Adipocyte (in vitro differentiated cells): ENCODE measurements at regions not wholly inside any gene's neighbourhood (a gene's known extent, or its start where the extent isn't known, plus 50 kb on each side); places are given as distances from the start of the nearest gene placed in this dataset.

Experiments
- DNase-seq: peaks from one replicate; pipeline ENCODE4 v3.0.0-alpha.2; 2015; ENCODE audit warnings: low read depth
- H3K27me3 ChIP-seq: replicated peaks from 2 replicates; pipeline ENCODE4 v1.7.0; 2013; ENCODE audit warnings: mild to moderate bottlenecking, low read length, moderate library complexity; ENCODE audit not compliant: control insufficient read depth, insufficient read depth
- H3K36me3 ChIP-seq: 2 replicates; pipeline ENCODE4 v1.7.0; 2013; ENCODE audit warnings: low read length, mild to moderate bottlenecking, moderate library complexity; ENCODE audit not compliant: control insufficient read depth, insufficient read depth, severe bottlenecking
- H3K4me1 ChIP-seq: 2 replicates; pipeline ENCODE4 v1.7.0; 2013; ENCODE audit warnings: mild to moderate bottlenecking, low read length, moderate library complexity; ENCODE audit not compliant: control insufficient read depth, insufficient read depth
- H3K4me3 ChIP-seq: 2 replicates; pipeline ENCODE4 v1.7.0; 2013; ENCODE audit warnings: mild to moderate bottlenecking, low read length, moderate library complexity
- H3K9ac ChIP-seq: 2 replicates; pipeline ENCODE4 v1.7.0; 2013; ENCODE audit warnings: mild to moderate bottlenecking, low read length, moderate library complexity
- H3K9me3 ChIP-seq: 2 replicates; pipeline ENCODE4 v1.7.0; 2013; ENCODE audit warnings: mild to moderate bottlenecking, low read length, moderate library complexity; ENCODE audit not compliant: control insufficient read depth

GRCh38 chr10:128499956-128500355 is 373.7 kb upstream of the MKI67 start:
- DNase-seq: no peak
- Histone ChIP-seq H3K4me3 (no peak overlapping the region), H3K27me3 (no peaks in the 10 kb centered on the region), H3K4me1 (no peaks in the 10 kb centered on the region), H3K36me3 (no peaks in the 10 kb centered on the region), H3K9ac (no peak overlapping the region), H3K9me3 (no peaks in the 10 kb centered on the region)

GRCh38 chr10:128500642-128501041 is 374.4 kb upstream of the MKI67 start:
- Histone ChIP-seq H3K9me3 (no peaks in the 10 kb centered on the region), H3K9ac (no peak overlapping the region), H3K4me3 (no peak overlapping the region), H3K36me3 (no peaks in the 10 kb centered on the region), H3K4me1 (no peaks in the 10 kb centered on the region), H3K27me3 (no peaks in the 10 kb centered on the region)
- DNase-seq: no peak

GRCh38 chr10:128505346-128505745 is 379.1 kb upstream of the MKI67 start:
- DNase-seq: no peak
- Histone ChIP-seq H3K9ac (no peak overlapping the region), H3K27me3 (peaks cover 2% of the 10 kb centered on the region), H3K4me1 (no peaks in the 10 kb centered on the region), H3K36me3 (no peaks in the 10 kb centered on the region), H3K9me3 (peaks cover 3% of the 10 kb centered on the region), H3K4me3 (no peak overlapping the region)

GRCh38 chr10:128506423-128506822 is 380.2 kb upstream of the MKI67 start:
- DNase-seq: no peak
- no peaks in the 10 kb centered on the region for H3K4me1 ChIP-seq
- H3K4me3 ChIP-seq: no peak overlapping the region
- peaks cover 2% of the 10 kb centered on the region for H3K27me3 ChIP-seq
- H3K36me3 ChIP-seq: no peaks in the 10 kb centered on the region
- no peak overlapping the region for H3K9ac ChIP-seq
- H3K9me3 ChIP-seq: peaks cover 3% of the 10 kb centered on the region

- Histone ChIP-seq H3K9me3 (peaks cover 3% of the 10 kb centered on the region), H3K4me1 (no peaks in the 10 kb centered on the region)
- DNase-seq: no peak
Observed at GRCh38 chr10:128507066-128507465, 380.8 kb upstream of the MKI67 start.

GRCh38 chr10:128511284-128511683 is 385.1 kb upstream of the MKI67 start:
- Histone ChIP-seq H3K4me1 (no peaks in the 10 kb centered on the region), H3K9ac (no peak overlapping the region), H3K36me3 (no peaks in the 10 kb centered on the region), H3K9me3 (peaks cover 3% of the 10 kb centered on the region), H3K27me3 (peaks cover 3% of the 10 kb centered on the region), H3K4me3 (no peak overlapping the region)
- DNase-seq: no peak

More at GRCh38 chr10:128507066-128507465, 380.8 kb upstream of the MKI67 start:
- Histone ChIP-seq H3K36me3 (no peaks in the 10 kb centered on the region), H3K4me3 (no peak overlapping the region), H3K9ac (no peak overlapping the region), H3K27me3 (peaks cover 2% of the 10 kb centered on the region)

- Histone ChIP-seq H3K27me3 (peaks cover 3% of the 10 kb centered on the region), H3K9ac (no peak overlapping the region), H3K4me1 (no peaks in the 10 kb centered on the region), H3K9me3 (peaks cover 3% of the 10 kb centered on the region), H3K4me3 (no peak overlapping the region), H3K36me3 (no peaks in the 10 kb centered on the region)
- no peak for DNase-seq
Observed at GRCh38 chr10:128512767-128513166, 386.5 kb upstream of the MKI67 start.

GRCh38 chr10:128514536-128514935 is 388.3 kb upstream of the MKI67 start:
- no peak for DNase-seq
- H3K27me3 ChIP-seq: peaks cover 3% of the 10 kb centered on the region
- no peak overlapping the region for H3K4me3 ChIP-seq
- no peaks in the 10 kb centered on the region for H3K4me1 ChIP-seq
- no peak overlapping the region for H3K9ac ChIP-seq
- H3K36me3 ChIP-seq: no peaks in the 10 kb centered on the region
- no peaks in the 10 kb centered on the region for H3K9me3 ChIP-seq

- Histone ChIP-seq H3K27me3 (peaks cover 3% of the 10 kb centered on the region), H3K4me1 (no peaks in the 10 kb centered on the region), H3K9me3 (peaks cover 4% of the 10 kb centered on the region), H3K9ac (no peak overlapping the region), H3K36me3 (no peaks in the 10 kb centered on the region), H3K4me3 (no peak overlapping the region)
- DNase-seq: no peak
Observed at GRCh38 chr10:128516180-128516579, 390.0 kb upstream of the MKI67 start.

- H3K27me3 ChIP-seq: peaks cover 3% of the 10 kb centered on the region
- no peak overlapping the region for H3K9ac ChIP-seq
- H3K9me3 ChIP-seq: peaks cover 4% of the 10 kb centered on the region
- no peaks in the 10 kb centered on the region for H3K36me3 ChIP-seq
- H3K4me1 ChIP-seq: no peaks in the 10 kb centered on the region
- no peak overlapping the region for H3K4me3 ChIP-seq
- no peak for DNase-seq
Observed at GRCh38 chr10:128517167-128517566, 390.9 kb upstream of the MKI67 start.

GRCh38 chr10:128518000-128518399 is 391.8 kb upstream of the MKI67 start:
- no peak overlapping the region for H3K9ac ChIP-seq
- no peak for DNase-seq

GRCh38 chr10:128519581-128519980 is 393.4 kb upstream of the MKI67 start:
- Histone ChIP-seq H3K27me3 (no peaks in the 10 kb centered on the region), H3K9ac (no peak overlapping the region), H3K36me3 (no peaks in the 10 kb centered on the region), H3K9me3 (peaks cover 4% of the 10 kb centered on the region), H3K4me1 (no peaks in the 10 kb centered on the region), H3K4me3 (no peak overlapping the region)
- DNase-seq: no peak

More at GRCh38 chr10:128518000-128518399, 391.8 kb upstream of the MKI67 start:
- peaks cover 3% of the 10 kb centered on the region for H3K27me3 ChIP-seq
- H3K4me1 ChIP-seq: no peaks in the 10 kb centered on the region
- peaks cover 4% of the 10 kb centered on the region for H3K9me3 ChIP-seq
- no peaks in the 10 kb centered on the region for H3K36me3 ChIP-seq
- no peak overlapping the region for H3K4me3 ChIP-seq
